ENCODE measurements at regions not wholly inside any gene's neighbourhood (a gene's known extent, or its start where the extent isn't known, plus 50 kb on each side); places are given as distances from the start of the nearest gene placed in this dataset.
"Not testable (repeated sequence)": the region's sequence is repeated elsewhere in the genome, so short reads cannot be mapped to it uniquely, and the experiment has no call there.

- CTCF ChIA-PET, result interaction anchor here (1.0 kb wide), 1 partner anchor 17 kb away, joined by 3 read pairs; no protein-coding TSS in a partner anchor
- DNase-seq (ENCODE audit: extremely low spot score), result no peak
- no peak for TF ChIP-seq CTBP1 (IDR thresholded peaks at IDR 0.05; ENCODE audit: borderline replicate concordance)
- TF ChIP-seq LEF1 (IDR thresholded peaks at IDR 0.05; ENCODE audit: borderline replicate concordance), result no peak
- POLR2A ChIA-PET, result no interaction called here
These were observed 125.5 kb upstream of the UGP2 start for GRCh38 chr2:63716146-63716545.

GRCh38 chr2:63719052-63719451 is 122.6 kb upstream of the UGP2 start:
- TF ChIP-seq FOXM1 (IDR thresholded peaks at IDR 0.05; ENCODE audit: borderline replicate concordance) (no peak), PKNOX1 (IDR thresholded peaks at IDR 0.05) (peak; percentile 35; the same call in 1 of the 2 replicates)
- ChIA-PET POLR2A (no interaction called here), CTCF (no interaction called here)
- DNase-seq (ENCODE audit: extremely low spot score), result no peak

- no peak for TF ChIP-seq LEF1 (IDR thresholded peaks at IDR 0.05; ENCODE audit: borderline replicate concordance)
- peak; percentile 24; the same call in 1 of the 2 replicates for TF ChIP-seq PKNOX1 (IDR thresholded peaks at IDR 0.05)
These were observed 120.6 kb upstream of the UGP2 start for GRCh38 chr2:63721082-63721424.

GRCh38 chr2:63722284-63722683 is 119.4 kb upstream of the UGP2 start:
- POLR2A ChIA-PET; CTCF ChIA-PET; DNase-seq (ENCODE audit: extremely low spot score): not testable (repeated sequence)

More at GRCh38 chr2:63721082-63721424, 120.6 kb upstream of the UGP2 start:
- POLR2A ChIA-PET, result no interaction called here
- CTCF ChIA-PET, result no interaction called here
- DNase-seq (ENCODE audit: extremely low spot score), result no peak

GRCh38 chr2:63723709-63724108 is 118.0 kb upstream of the UGP2 start:
- TF ChIP-seq SP1 (IDR thresholded peaks at IDR 0.05), result no peak
- no peak for TF ChIP-seq ZNF384 (IDR thresholded peaks at IDR 0.05)
- TF ChIP-seq FOXA1 (IDR thresholded peaks at IDR 0.05), result no peak
- TF ChIP-seq BHLHE40 (IDR thresholded peaks at IDR 0.05; ENCODE audit: borderline replicate concordance), result no peak
- TF ChIP-seq TARDBP (IDR thresholded peaks at IDR 0.05), result no peak
- TF ChIP-seq SUZ12 (IDR thresholded peaks at IDR 0.05), result no peak
- TF ChIP-seq CTBP1 (IDR thresholded peaks at IDR 0.05; ENCODE audit: borderline replicate concordance), result no peak
- no peak for TF ChIP-seq ELF4 (IDR thresholded peaks at IDR 0.05)
- TF ChIP-seq HDGF (IDR thresholded peaks at IDR 0.05; ENCODE audit: borderline replicate concordance), result no peak
- no peak for TF ChIP-seq L3MBTL2 (conservative IDR thresholded peaks at IDR 0.05)
- no peak for TF ChIP-seq PKNOX1 (IDR thresholded peaks at IDR 0.05)
- no peak for TF ChIP-seq ARNT (IDR thresholded peaks at IDR 0.05)
- no peak for TF ChIP-seq LEF1 (IDR thresholded peaks at IDR 0.05; ENCODE audit: borderline replicate concordance)
- DNase-seq (ENCODE audit: extremely low spot score), result no peak
- ChIA-PET CTCF (no interaction called here), POLR2A (no interaction called here)

- DNase-seq (ENCODE audit: extremely low spot score); CTCF ChIA-PET; POLR2A ChIA-PET: not testable (repeated sequence)
These were observed 116.5 kb upstream of the UGP2 start for GRCh38 chr2:63725212-63725611.

- TF ChIP-seq SUZ12 (IDR thresholded peaks at IDR 0.05), result no peak
- no peak for TF ChIP-seq ARNT (IDR thresholded peaks at IDR 0.05)
- TF ChIP-seq LEF1 (IDR thresholded peaks at IDR 0.05; ENCODE audit: borderline replicate concordance), result no peak
- no peak for TF ChIP-seq FOXK2 (IDR thresholded peaks at IDR 0.05)
- no peak for TF ChIP-seq TARDBP (IDR thresholded peaks at IDR 0.05)
- no peak for TF ChIP-seq FOXM1 (IDR thresholded peaks at IDR 0.05; ENCODE audit: borderline replicate concordance)
- DNase-seq (ENCODE audit: extremely low spot score), result no peak
- ChIA-PET CTCF (no interaction called here), POLR2A (no interaction called here)
These were observed 112.3 kb upstream of the UGP2 start for GRCh38 chr2:63729362-63729761.

- ChIA-PET POLR2A (no interaction called here), CTCF (no interaction called here)
- TF ChIP-seq SUZ12 (IDR thresholded peaks at IDR 0.05), result no peak
- no peak for TF ChIP-seq FOXM1 (IDR thresholded peaks at IDR 0.05; ENCODE audit: borderline replicate concordance)
- TF ChIP-seq PKNOX1 (IDR thresholded peaks at IDR 0.05), result no peak
- TF ChIP-seq ELF4 (IDR thresholded peaks at IDR 0.05), result no peak
- TF ChIP-seq FOXA1 (IDR thresholded peaks at IDR 0.05), result no peak
- no peak for TF ChIP-seq ARNT (IDR thresholded peaks at IDR 0.05)
- no peak for TF ChIP-seq TARDBP (IDR thresholded peaks at IDR 0.05)
- no peak for TF ChIP-seq ZNF384 (IDR thresholded peaks at IDR 0.05)
- no peak for TF ChIP-seq BHLHE40 (IDR thresholded peaks at IDR 0.05; ENCODE audit: borderline replicate concordance)
- TF ChIP-seq LEF1 (IDR thresholded peaks at IDR 0.05; ENCODE audit: borderline replicate concordance), result no peak
- no peak for TF ChIP-seq CTBP1 (IDR thresholded peaks at IDR 0.05; ENCODE audit: borderline replicate concordance)
- TF ChIP-seq HDGF (IDR thresholded peaks at IDR 0.05; ENCODE audit: borderline replicate concordance), result no peak
- TF ChIP-seq FOXK2 (IDR thresholded peaks at IDR 0.05), result no peak
- no peak for DNase-seq (ENCODE audit: extremely low spot score)
These were observed 111.9 kb upstream of the UGP2 start for GRCh38 chr2:63729831-63730230.
